SJSA1 (cell line): ENCODE measurements at regions not wholly inside any gene's neighbourhood (a gene's known extent, or its start where the extent isn't known, plus 50 kb on each side); places are given as distances from the start of the nearest gene placed in this dataset.
"Not testable (repeated sequence)": the region's sequence is repeated elsewhere in the genome, so short reads cannot be mapped to it uniquely, and the experiment has no call there.

ENCODE experiments used
- DNase-seq, 2 experiments: peaks; one replicate each; pipeline ENCODE4 v3.0.0-alpha.2; 2015 to 2020; ENCODE audit warnings: low spot score in 2 of 2, low read depth in 1 of 2
- H3K27ac ChIP-seq: fragments of 250-450 bp; sonication (Bioruptor Pico); 2 replicates; pipeline ENCODE4 v1.5.1; 2020; ENCODE audit warnings: mild to moderate bottlenecking, moderate library complexity
- H3K27me3 ChIP-seq: fragments of 250-450 bp; sonication (Bioruptor Pico); replicated peaks from 2 replicates; pipeline ENCODE4 v1.5.1; 2020; ENCODE audit warnings: mild to moderate bottlenecking, moderate library complexity
- H3K36me3 ChIP-seq: fragments of 250-450 bp; sonication (Bioruptor Pico); 2 replicates; pipeline ENCODE4 v1.5.1; 2020; ENCODE audit warnings: mild to moderate bottlenecking
- H3K4me1 ChIP-seq: fragments of 250-450 bp; sonication (Bioruptor Pico); replicated peaks from 2 replicates; pipeline ENCODE4 v1.6.1; 2021; ENCODE audit warnings: mild to moderate bottlenecking
- H3K4me3 ChIP-seq: fragments of 250-450 bp; sonication (Bioruptor Pico); 2 replicates; pipeline ENCODE4 v1.5.1; 2020; ENCODE audit warnings: mild to moderate bottlenecking
- H3K9me3 ChIP-seq: fragments of 250-450 bp; sonication (Bioruptor Pico); replicated peaks from 2 replicates; pipeline ENCODE4 v1.5.1; 2020; ENCODE audit warnings: mild to moderate bottlenecking

- Histone ChIP-seq H3K36me3 (no peaks in the 10 kb centered on the region), H3K9me3 (no peaks in the 10 kb centered on the region), H3K4me3 (no peak overlapping the region), H3K4me1 (no peaks in the 10 kb centered on the region), H3K27ac (no peak overlapping the region), H3K27me3 (no peaks in the 10 kb centered on the region)
- no peak for DNase-seq
Observed at GRCh38 chr4:66805582-66805981, 739.7 kb downstream of the CENPC start.

- DNase-seq: no peak
- no peaks in the 10 kb centered on the region for H3K36me3 ChIP-seq
- no peaks in the 10 kb centered on the region for H3K27me3 ChIP-seq
- H3K9me3 ChIP-seq: no peaks in the 10 kb centered on the region
- H3K4me3 ChIP-seq: no peak overlapping the region
- H3K4me1 ChIP-seq: no peaks in the 10 kb centered on the region
- no peak overlapping the region for H3K27ac ChIP-seq
Observed at GRCh38 chr4:66804979-66805378, 740.3 kb downstream of the CENPC start.

- no peak overlapping the region for H3K4me3 ChIP-seq
- no peaks in the 10 kb centered on the region for H3K36me3 ChIP-seq
- DNase-seq: no peak
- no peaks in the 10 kb centered on the region for H3K9me3 ChIP-seq
- no peak overlapping the region for H3K27ac ChIP-seq
- H3K27me3 ChIP-seq: peaks cover 2% of the 10 kb centered on the region; the same call in 1 of the 2 replicates
- no peaks in the 10 kb centered on the region for H3K4me1 ChIP-seq
Observed at GRCh38 chr4:66797608-66798007, 747.7 kb downstream of the CENPC start.

DNA sequence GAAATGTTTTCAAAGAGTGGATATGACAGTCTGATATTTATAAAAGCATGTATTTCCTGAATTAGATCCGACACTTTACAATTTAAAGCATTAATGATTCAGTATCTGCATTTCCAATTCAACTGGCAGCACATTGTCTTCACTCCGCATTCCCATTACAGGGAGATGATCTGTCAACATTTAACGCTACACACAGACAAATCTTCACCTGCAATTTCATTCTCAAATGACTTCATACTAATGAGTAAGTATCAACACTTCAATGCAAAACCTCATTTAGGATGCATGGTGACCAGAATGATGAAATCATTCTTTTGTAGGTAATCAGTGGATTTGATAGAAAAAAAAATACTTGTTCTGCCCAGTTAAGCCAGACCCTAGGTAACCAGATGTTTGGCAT is 749.6 kb downstream of the CENPC start:
- no peak overlapping the region for H3K4me3 ChIP-seq
- H3K36me3 ChIP-seq: no peaks in the 10 kb centered on the region
- no peaks in the 10 kb centered on the region for H3K4me1 ChIP-seq
- H3K9me3 ChIP-seq: no peaks in the 10 kb centered on the region
- no peak overlapping the region for H3K27ac ChIP-seq
- peaks cover 2% of the 10 kb centered on the region; the same call in 1 of the 2 replicates for H3K27me3 ChIP-seq
- DNase-seq: no peak

DNA sequence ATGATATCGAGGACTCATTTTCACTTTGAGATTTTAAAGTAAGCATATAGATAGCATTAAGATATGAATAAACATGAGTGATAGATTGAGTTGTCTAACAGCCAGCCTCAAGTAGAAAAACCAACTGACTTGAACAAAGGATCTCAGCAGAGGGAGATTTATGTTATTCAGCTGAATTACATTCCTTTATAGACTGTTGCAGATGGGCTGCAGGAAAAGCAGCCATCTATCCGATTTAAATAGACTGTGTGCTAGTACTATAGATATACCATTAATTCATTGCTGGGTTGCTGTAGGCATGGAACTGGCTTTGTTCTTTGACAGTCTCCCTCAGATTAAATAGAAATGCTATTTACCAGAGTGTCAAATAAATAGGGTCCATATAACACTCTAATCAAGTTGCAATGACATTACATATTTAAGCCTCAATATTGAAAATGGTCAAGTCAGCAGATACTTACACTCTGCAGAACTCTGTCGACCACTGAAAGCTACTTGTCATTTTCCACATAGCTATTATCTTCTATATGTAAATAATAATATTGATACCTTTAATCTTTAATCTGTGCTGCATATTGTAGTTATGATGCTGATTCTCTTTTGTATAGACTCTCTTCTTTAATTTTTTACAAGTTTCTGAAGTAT is 750.8 kb downstream of the CENPC start:
- no peak overlapping the region for H3K27ac ChIP-seq
- no peaks in the 10 kb centered on the region for H3K9me3 ChIP-seq
- no peak for DNase-seq
- no peaks in the 10 kb centered on the region for H3K36me3 ChIP-seq
- H3K4me1 ChIP-seq: no peaks in the 10 kb centered on the region
- peaks cover 2% of the 10 kb centered on the region; the same call in 1 of the 2 replicates for H3K27me3 ChIP-seq
- no peak overlapping the region for H3K4me3 ChIP-seq

GRCh38 chr4:66791686-66792085 is 753.6 kb downstream of the CENPC start:
- Histone ChIP-seq H3K27ac (no peak overlapping the region), H3K4me3 (no peak overlapping the region), H3K9me3 (no peaks in the 10 kb centered on the region), H3K27me3 (peaks cover 2% of the 10 kb centered on the region; the same call in 1 of the 2 replicates), H3K36me3 (no peaks in the 10 kb centered on the region), H3K4me1 (no peaks in the 10 kb centered on the region)
- no peak for DNase-seq

GRCh38 chr4:66785479-66785878 is 759.8 kb downstream of the CENPC start:
- no peaks in the 10 kb centered on the region for H3K27me3 ChIP-seq
- H3K4me1 ChIP-seq: no peaks in the 10 kb centered on the region
- H3K4me3 ChIP-seq: no peak overlapping the region
- H3K27ac ChIP-seq: no peak overlapping the region
- no peaks in the 10 kb centered on the region for H3K9me3 ChIP-seq
- H3K36me3 ChIP-seq: no peaks in the 10 kb centered on the region
- DNase-seq: no peak

DNA sequence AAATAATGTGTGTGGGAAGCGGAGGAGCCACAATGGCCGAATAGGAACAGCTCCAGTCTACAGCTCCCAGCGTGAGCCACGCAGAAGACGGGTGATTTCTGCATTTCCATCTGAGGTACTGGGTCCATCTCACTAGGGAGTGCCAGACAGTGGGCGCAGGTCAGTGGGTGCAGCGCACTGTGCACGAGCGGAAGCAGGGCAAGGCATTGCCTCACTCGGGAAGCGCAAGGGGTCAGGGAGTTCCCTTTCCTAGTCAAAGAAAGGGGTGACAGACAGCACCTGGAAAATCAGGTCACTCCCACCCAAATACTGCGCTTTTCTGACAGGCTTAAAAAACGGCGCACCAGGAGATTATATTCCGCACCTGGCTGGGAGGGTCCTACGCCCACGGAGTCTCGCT is 762.6 kb downstream of the CENPC start:
- DNase-seq, H3K27me3 ChIP-seq, H3K27ac ChIP-seq, H3K36me3 ChIP-seq, H3K9me3 ChIP-seq, H3K4me3 ChIP-seq, H3K4me1 ChIP-seq: not testable (repeated sequence)

- DNase-seq: no peak
- no peaks in the 10 kb centered on the region for H3K36me3 ChIP-seq
- no peak overlapping the region for H3K4me3 ChIP-seq
- no peaks in the 10 kb centered on the region for H3K27me3 ChIP-seq
- H3K4me1 ChIP-seq: no peaks in the 10 kb centered on the region
- H3K9me3 ChIP-seq: no peaks in the 10 kb centered on the region
- H3K27ac ChIP-seq: no peak overlapping the region
Observed at GRCh38 chr4:66777097-66777496, 768.2 kb downstream of the CENPC start.

DNA sequence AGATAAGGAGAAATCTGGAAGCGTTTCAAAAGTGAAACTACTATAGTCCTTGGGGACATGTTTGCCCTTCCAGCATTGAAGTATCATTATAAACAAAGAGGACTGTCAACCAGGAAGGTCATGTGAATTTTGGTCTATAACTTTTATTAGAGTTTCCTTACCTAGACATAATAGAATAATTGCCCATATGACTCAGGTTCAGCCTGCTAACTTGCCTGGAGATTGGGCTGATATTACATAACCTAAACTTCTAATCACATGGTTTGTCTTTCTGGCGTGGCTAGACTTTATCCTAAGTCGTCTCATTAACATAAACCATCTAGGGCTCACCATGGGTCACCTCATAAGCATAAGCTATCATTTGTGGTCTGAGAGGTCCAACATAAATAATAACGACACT is 775.9 kb downstream of the CENPC start:
- Histone ChIP-seq H3K27me3 (no peaks in the 10 kb centered on the region), H3K36me3 (no peaks in the 10 kb centered on the region), H3K4me1 (no peaks in the 10 kb centered on the region), H3K4me3 (no peak overlapping the region), H3K9me3 (no peaks in the 10 kb centered on the region), H3K27ac (no peak overlapping the region)
- no peak for DNase-seq

DNA sequence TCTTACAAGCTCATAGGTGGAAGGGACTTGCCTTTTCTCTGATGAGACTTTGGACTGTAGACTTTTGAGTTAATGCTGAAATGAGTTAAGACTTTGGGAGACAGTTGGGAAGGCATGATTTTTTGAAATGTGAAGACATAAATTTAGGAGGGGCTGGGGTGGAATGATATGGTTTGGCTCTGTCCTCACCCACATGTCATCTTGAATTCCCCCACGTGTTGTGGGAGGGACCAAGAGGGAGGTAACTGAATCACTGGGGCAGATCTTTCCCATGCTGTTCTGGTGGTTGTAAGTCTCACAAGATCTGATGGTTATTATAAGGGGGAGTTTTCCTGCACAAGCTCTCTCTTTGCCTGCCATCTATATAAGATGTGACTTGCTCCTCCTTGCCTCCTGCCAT is 777.9 kb downstream of the CENPC start:
- H3K27ac ChIP-seq: no peak overlapping the region
- no peaks in the 10 kb centered on the region for H3K4me1 ChIP-seq
- H3K9me3 ChIP-seq: no peaks in the 10 kb centered on the region
- H3K27me3 ChIP-seq: no peaks in the 10 kb centered on the region
- no peak for DNase-seq
- no peak overlapping the region for H3K4me3 ChIP-seq
- no peaks in the 10 kb centered on the region for H3K36me3 ChIP-seq

DNA sequence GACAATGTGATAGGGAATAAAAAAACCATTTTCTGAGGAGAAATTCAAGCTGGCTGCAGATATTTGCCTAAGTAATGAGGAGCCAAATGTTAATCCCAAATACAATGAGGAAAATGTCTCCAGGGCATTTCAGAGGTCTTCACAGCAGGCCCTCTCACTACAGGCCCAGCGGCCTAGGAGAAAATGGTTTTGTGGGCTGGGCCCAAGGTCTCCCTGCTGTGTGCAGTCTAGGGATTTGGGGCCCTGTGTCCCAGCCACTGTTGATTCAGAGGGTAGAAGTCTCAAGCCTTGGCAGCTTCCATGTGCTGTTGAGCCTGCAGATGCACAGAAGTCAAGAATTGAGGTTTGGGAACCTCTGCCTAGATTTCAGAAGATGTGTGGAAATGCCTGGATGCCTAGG is 778.7 kb downstream of the CENPC start:
- H3K4me3 ChIP-seq: no peak overlapping the region
- H3K4me1 ChIP-seq: no peaks in the 10 kb centered on the region
- no peak overlapping the region for H3K27ac ChIP-seq
- no peaks in the 10 kb centered on the region for H3K27me3 ChIP-seq
- H3K9me3 ChIP-seq: no peaks in the 10 kb centered on the region
- DNase-seq: no peak
- no peaks in the 10 kb centered on the region for H3K36me3 ChIP-seq

GRCh38 chr4:66750273-66750672 is 795.0 kb downstream of the CENPC start:
- no peaks in the 10 kb centered on the region for H3K9me3 ChIP-seq
- H3K4me3 ChIP-seq: no peak overlapping the region
- peak overlapping the region; percentile 42; the same call in 1 of the 2 replicates for H3K27ac ChIP-seq
- DNase-seq: peak in 1 of 2 experiments; percentile 59
- H3K36me3 ChIP-seq: no peaks in the 10 kb centered on the region
- H3K27me3 ChIP-seq: no peaks in the 10 kb centered on the region
- peaks cover 3% of the 10 kb centered on the region; the same call in 1 of the 2 replicates for H3K4me1 ChIP-seq

DNA sequence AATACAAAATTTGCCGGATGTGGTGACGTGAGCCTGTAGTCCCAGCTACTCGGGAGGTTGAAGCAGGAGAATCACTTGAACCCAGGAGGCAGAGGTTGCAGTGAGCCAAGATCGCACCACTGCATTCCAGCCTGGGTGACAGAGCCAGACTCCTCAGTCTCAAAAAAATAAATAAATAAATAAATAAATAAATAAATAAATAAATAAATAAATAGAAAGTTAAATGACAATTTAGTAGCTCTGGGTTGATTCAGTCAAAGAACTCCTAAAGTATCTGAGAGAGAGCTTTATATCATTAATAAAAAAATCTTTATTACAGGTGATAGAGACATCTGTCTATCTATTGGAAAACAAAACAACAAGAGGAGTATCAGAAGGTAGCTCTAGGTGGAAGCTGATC is 798.4 kb downstream of the CENPC start:
- not testable (repeated sequence) for DNase-seq, H3K36me3 ChIP-seq, H3K4me1 ChIP-seq, H3K9me3 ChIP-seq, H3K4me3 ChIP-seq, H3K27me3 ChIP-seq, H3K27ac ChIP-seq

- H3K4me1 ChIP-seq: no peaks in the 10 kb centered on the region
- H3K27me3 ChIP-seq: no peaks in the 10 kb centered on the region
- H3K9me3 ChIP-seq: no peaks in the 10 kb centered on the region
- no peak for DNase-seq
- no peaks in the 10 kb centered on the region for H3K36me3 ChIP-seq
- no peak overlapping the region for H3K27ac ChIP-seq
- no peak overlapping the region for H3K4me3 ChIP-seq
Observed at GRCh38 chr4:66741081-66741480, 804.2 kb downstream of the CENPC start.
